Rectal smooth muscle tissue (tissue), 1 donor: ENCODE measurements at regions not wholly inside any gene's neighbourhood (a gene's known extent, or its start where the extent isn't known, plus 50 kb on each side); places are given as distances from the start of the nearest gene placed in this dataset.
"Not testable (repeated sequence)": the region's sequence is repeated elsewhere in the genome, so short reads cannot be mapped to it uniquely, and the experiment has no call there.

ENCODE experiments used
- H3K27ac ChIP-seq: one replicate; pipeline ENCODE4 v1.7.0; 2013; ENCODE audit warnings: low read depth, low read length, inconsistent platforms
- H3K27me3 ChIP-seq: one replicate; pipeline ENCODE4 v1.7.0; 2013; ENCODE audit warnings: low read length; ENCODE audit not compliant: control insufficient read depth, insufficient read depth
- H3K36me3 ChIP-seq: one replicate; pipeline ENCODE4 v1.7.0; 2013; ENCODE audit warnings: low read length; ENCODE audit not compliant: control insufficient read depth, insufficient read depth
- H3K4me1 ChIP-seq: one replicate; pipeline ENCODE4 v1.7.0; 2013; ENCODE audit warnings: low read length; ENCODE audit not compliant: control insufficient read depth, insufficient read depth
- H3K4me3 ChIP-seq: one replicate; pipeline ENCODE4 v1.7.0; 2013; ENCODE audit warnings: low read length
- H3K9ac ChIP-seq: one replicate; pipeline ENCODE4 v1.7.0; 2013; ENCODE audit warnings: low read length

- no peak overlapping the region for H3K27ac ChIP-seq
Observed at GRCh38 chr11:29187215-29187614, 829.6 kb downstream of the KCNA4 start.

GRCh38 chr11:29184939-29185890, 831.6 kb downstream of the KCNA4 start:
- Histone ChIP-seq H3K27me3 (no peaks in the 10 kb centered on the region), H3K4me3 (no peak overlapping the region), H3K27ac (no peak overlapping the region), H3K4me1 (no peaks in the 10 kb centered on the region), H3K36me3 (no peaks in the 10 kb centered on the region), H3K9ac (no peak overlapping the region)

More at GRCh38 chr11:29187215-29187614, 829.6 kb downstream of the KCNA4 start:
- no peak overlapping the region for H3K9ac ChIP-seq
- no peaks in the 10 kb centered on the region for H3K4me1 ChIP-seq
- H3K36me3 ChIP-seq, result no peaks in the 10 kb centered on the region
- H3K27me3 ChIP-seq, result no peaks in the 10 kb centered on the region
- no peak overlapping the region for H3K4me3 ChIP-seq

- Histone ChIP-seq H3K36me3 (no peaks in the 10 kb centered on the region), H3K27me3 (no peaks in the 10 kb centered on the region), H3K27ac (no peak overlapping the region), H3K9ac (no peak overlapping the region), H3K4me3 (no peak overlapping the region), H3K4me1 (no peaks in the 10 kb centered on the region)
Observed at GRCh38 chr11:29183301-29183700, 833.5 kb downstream of the KCNA4 start.

- no peaks in the 10 kb centered on the region for H3K27me3 ChIP-seq
- H3K4me3 ChIP-seq, result no peak overlapping the region
- H3K4me1 ChIP-seq, result no peaks in the 10 kb centered on the region
- no peak overlapping the region for H3K9ac ChIP-seq
- no peak overlapping the region for H3K27ac ChIP-seq
- no peaks in the 10 kb centered on the region for H3K36me3 ChIP-seq
Observed at GRCh38 chr11:29173660-29174062, 843.2 kb downstream of the KCNA4 start.

GRCh38 chr11:29171360-29171950, 845.4 kb downstream of the KCNA4 start:
- no peaks in the 10 kb centered on the region for H3K4me1 ChIP-seq
- no peaks in the 10 kb centered on the region for H3K36me3 ChIP-seq
- H3K27me3 ChIP-seq, result no peaks in the 10 kb centered on the region
- no peak overlapping the region for H3K4me3 ChIP-seq
- H3K9ac ChIP-seq, result no peak overlapping the region
- H3K27ac ChIP-seq, result no peak overlapping the region

GRCh38 chr11:29166306-29166705, 850.5 kb downstream of the KCNA4 start:
- H3K27me3 ChIP-seq, result no peaks in the 10 kb centered on the region
- H3K9ac ChIP-seq, result no peak overlapping the region
- no peaks in the 10 kb centered on the region for H3K36me3 ChIP-seq
- H3K4me3 ChIP-seq, result no peak overlapping the region
- H3K4me1 ChIP-seq, result no peaks in the 10 kb centered on the region
- H3K27ac ChIP-seq, result no peak overlapping the region

GRCh38 chr11:29163231-29163630, 853.6 kb downstream of the KCNA4 start:
- no peak overlapping the region for H3K27ac ChIP-seq
- no peaks in the 10 kb centered on the region for H3K4me1 ChIP-seq
- H3K27me3 ChIP-seq, result no peaks in the 10 kb centered on the region
- H3K9ac ChIP-seq, result no peak overlapping the region
- no peak overlapping the region for H3K4me3 ChIP-seq
- no peaks in the 10 kb centered on the region for H3K36me3 ChIP-seq

- H3K9ac ChIP-seq, result no peak overlapping the region
- no peaks in the 10 kb centered on the region for H3K4me1 ChIP-seq
- no peaks in the 10 kb centered on the region for H3K36me3 ChIP-seq
- no peak overlapping the region for H3K4me3 ChIP-seq
- H3K27me3 ChIP-seq, result no peaks in the 10 kb centered on the region
- no peak overlapping the region for H3K27ac ChIP-seq
Observed at GRCh38 chr11:29162491-29162890, 854.3 kb downstream of the KCNA4 start.

- no peaks in the 10 kb centered on the region for H3K4me1 ChIP-seq
- H3K27me3 ChIP-seq, result no peaks in the 10 kb centered on the region
- H3K36me3 ChIP-seq, result no peaks in the 10 kb centered on the region
- no peak overlapping the region for H3K27ac ChIP-seq
- no peak overlapping the region for H3K4me3 ChIP-seq
- no peak overlapping the region for H3K9ac ChIP-seq
Observed at GRCh38 chr11:29161191-29161590, 855.6 kb downstream of the KCNA4 start.

GRCh38 chr11:29159552-29160465, 857.0 kb downstream of the KCNA4 start:
- Histone ChIP-seq H3K9ac (no peak overlapping the region), H3K4me3 (no peak overlapping the region), H3K36me3 (no peaks in the 10 kb centered on the region), H3K27me3 (no peaks in the 10 kb centered on the region), H3K27ac (no peak overlapping the region), H3K4me1 (no peaks in the 10 kb centered on the region)

GRCh38 chr11:29153078-29153477, 863.8 kb downstream of the KCNA4 start:
- Histone ChIP-seq H3K27me3 (no peaks in the 10 kb centered on the region), H3K27ac (no peak overlapping the region), H3K4me3 (no peak overlapping the region), H3K4me1 (no peaks in the 10 kb centered on the region), H3K9ac (no peak overlapping the region), H3K36me3 (no peaks in the 10 kb centered on the region)

- not testable (repeated sequence) for H3K36me3 ChIP-seq, H3K9ac ChIP-seq, H3K4me3 ChIP-seq, H3K27ac ChIP-seq, H3K4me1 ChIP-seq, H3K27me3 ChIP-seq
Observed at GRCh38 chr11:29142573-29142972, 874.3 kb downstream of the KCNA4 start.
